ENCODE measurements at regions not wholly inside any gene's neighbourhood (a gene's known extent, or its start where the extent isn't known, plus 50 kb on each side); places are given as distances from the start of the nearest gene placed in this dataset.

DNA sequence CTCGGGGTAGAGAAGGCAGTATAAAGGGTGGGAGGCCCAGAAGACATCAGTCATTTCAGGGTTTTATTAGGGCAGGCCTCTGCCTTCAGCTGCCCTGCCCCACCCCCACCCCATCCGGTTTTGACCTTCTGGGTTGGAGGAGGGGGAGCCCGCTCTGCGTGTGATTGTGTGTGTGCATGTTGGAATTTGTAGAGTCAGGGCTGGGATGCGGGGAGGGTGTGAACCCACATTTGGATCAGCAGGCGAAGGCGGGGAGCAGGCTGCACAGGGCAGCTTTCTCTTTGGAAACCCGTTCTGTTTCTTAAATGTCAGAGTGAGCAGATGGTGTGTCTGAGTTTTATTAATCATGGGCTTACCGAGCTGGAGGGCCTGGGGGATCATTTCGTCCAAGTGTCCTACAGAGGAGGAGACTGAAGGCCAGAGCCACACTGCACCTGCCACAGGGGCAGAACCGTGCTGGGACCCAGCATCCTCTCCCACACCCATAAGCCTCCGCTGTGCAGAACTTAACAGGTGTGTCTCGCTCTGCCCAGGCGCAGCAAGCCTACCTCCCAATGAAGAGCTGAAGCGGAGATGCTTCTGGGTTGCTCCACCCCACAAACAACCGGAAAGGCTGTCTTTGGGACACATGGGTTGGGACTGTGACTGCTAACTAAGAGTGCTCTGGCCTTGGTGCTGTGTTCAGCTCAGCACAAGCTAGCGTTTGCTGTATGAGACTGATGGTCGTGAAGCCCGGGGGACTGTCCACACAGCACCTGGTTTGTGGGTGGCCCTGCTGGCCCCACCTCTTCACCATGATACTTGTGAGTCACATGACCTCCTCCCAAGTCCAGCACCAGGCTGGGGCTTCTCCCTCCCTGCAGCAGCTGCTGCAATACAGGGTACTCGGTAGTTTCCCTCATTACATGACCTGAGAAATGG is 70.9 kb upstream of the GSE1 start:
- DNase-seq (ENCODE audit: low read depth) = no peak

DNA sequence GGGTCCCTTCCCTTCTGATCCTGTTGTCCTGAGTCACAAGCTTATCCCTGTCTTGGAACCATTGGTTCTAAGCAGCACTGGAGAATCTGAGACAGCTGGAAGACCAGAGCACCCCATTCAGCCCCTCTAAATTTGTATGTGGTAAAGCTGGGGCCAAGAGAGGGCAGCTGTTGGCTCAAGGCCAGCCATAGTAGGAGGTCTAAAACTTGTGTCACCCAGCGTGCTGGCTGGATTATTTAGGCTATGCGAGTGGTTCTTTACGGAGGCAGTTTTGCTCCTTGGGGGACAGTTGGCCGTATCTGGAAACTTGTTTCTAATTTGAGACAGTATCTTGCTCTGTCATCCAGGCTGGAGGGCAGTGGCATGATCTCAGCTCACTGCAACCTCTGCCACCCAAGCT is 69.6 kb upstream of the GSE1 start:
- DNase-seq (ENCODE audit: low read depth) = no peak

DNA sequence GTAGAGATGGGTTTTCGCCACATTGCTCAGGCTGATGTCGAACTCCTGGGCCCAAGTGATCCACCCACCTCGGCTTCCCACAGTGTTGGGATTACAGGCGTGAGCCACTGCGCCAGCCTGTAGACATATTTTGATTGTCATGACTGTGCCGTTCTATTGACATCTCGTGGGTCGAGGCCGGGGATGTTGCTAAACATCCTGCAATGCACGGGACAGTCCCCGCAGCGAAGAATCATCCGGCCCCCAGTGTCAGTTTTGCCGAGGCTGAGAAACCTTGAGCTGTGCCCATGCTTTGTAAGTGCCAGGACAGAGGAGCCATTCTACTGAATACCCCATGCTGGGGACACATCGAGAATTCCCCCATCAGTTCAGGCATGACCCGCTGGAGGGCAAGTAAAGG is 69.1 kb upstream of the GSE1 start:
- no peak for DNase-seq (ENCODE audit: low read depth)

DNA sequence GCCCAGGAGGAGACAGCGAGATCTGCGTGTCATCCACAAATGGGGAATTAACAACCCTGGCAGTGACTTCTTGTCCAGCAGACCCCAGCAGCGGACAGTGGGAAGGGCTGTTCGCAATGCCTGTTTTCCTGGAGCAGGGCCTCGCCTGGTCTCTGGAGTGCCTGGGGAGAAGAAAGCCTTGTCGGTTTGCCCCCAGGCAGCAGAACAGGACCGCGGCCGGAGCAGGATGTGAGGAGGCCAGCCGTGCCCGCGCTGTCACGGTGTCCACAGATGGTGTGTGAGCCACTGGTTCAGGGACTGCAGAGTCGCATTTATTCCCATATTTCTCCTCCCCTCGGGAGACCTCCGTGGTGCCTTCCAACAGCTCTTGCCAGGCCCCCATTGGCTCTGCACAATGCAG is 68.5 kb upstream of the GSE1 start:
- no peak for DNase-seq (ENCODE audit: low read depth)

DNA sequence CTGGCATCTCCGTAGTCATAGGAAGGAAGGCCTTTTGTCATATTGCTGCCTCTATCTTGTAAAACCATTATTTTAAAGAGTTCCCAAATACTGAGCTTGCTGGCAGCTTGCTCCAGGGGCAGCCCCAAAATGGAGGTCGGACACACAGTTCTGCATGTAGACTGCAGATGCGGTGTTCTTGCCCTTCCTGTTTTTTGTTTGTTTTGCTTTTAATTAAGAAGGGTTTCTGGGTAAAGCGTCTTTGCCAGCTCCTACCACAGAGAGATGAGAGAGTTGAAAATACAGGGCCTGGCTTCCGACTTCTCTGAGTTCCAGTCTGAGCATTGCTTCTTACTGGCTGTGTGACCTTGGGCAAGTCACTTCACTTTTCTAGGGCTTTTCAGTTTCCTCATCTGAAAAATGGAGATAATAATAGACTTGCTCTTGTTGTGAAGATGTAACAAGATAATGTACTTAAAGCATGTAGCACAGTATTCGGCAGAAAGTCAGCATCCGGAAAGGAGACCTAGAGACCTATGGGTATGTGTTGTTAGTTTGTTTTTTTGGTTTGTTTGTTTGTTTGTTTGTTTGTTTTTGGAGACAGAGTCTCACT is 67.8 kb upstream of the GSE1 start:
- DNase-seq (ENCODE audit: low read depth) = no peak

DNA sequence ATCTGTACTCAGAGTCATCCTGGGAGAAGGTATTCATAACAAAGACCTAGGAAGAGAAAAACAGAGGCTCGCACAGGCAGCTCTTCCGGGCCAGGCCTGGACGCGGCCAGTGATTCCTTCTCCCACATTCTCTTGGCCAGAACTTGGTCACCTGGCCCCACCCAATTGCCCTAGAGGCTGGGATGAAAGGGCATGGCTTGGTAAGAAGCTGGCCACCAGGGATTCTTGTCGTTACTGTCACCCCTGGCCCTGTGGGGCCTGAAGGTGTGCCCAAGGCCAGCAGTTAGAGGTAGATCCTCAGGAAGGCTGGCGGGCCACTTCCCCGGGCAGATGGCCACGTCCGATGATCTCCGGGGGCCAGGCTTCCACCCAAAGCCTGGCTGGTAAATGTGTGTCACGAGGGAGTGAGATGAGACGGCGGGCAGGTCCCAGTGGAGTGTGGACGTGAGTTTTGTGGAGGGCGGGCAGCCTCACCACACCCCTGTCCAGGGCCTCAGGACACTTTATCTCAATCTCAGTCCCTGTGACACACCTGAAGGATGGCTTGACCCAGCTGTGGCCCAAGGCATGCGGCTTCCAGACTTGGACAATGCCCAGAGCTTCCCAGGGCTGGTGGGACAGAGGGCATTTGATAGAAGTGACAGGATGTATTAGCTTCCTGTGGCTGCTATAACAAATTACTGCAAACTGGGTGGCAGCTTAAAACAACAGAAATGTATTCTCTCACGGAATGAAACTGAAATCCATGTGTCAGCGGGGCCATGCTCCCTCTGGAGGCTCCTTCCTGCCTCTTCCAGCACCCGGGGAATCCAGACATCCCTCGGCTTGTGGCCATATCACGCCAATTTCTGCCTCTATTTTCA is 66.3 kb upstream of the GSE1 start:
- no peak for DNase-seq (ENCODE audit: low read depth)

DNA sequence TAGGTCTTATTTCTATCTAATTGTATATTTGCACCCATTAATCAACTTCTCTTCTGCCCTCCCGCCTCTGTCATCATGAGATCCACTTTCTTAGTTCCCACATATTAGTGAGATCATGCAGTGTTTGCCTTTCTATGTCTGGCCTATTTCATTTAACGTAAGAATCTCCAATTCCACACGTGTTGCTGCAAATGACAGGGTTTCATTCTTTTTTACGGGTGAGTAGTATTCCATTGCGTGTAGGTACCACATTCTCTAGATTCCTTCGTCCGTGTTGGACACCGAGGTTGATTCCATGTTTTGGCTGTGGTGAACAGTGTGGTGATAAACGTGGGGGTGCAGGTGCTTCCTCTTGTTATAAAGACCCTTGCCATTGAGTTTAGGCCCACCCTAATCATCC is 64.7 kb upstream of the GSE1 start:
- no peak for DNase-seq (ENCODE audit: low read depth)

DNA sequence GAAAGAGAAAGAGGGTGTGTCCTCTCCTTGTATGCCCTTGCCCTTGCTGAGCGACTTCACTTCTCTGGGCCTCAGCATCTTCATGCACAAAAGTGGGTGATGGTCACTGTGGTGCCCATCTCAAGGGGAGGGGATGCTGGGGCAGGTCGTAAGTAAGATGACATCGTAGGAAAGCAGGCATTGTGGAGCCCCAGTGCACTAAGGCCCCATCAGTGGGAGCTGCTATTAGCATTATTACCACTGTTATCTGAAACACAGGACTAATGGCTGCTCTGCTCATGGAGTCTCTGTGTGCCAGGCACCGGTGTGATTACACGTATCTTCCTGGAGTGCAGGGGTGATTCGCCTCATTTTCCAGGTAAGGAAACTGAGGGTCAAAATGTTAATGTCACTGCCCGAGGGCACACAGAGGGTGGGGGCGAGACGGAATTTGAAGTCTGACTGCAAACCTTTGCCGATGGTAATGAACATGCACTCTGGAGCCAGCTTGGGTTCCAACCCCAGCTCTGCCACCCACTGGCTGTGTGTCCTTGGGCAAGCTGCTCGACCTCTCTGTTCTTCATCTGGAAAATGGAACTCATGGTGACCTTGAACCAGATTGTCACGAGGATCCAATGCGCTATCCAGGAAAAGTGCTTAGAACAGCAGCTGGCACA is 63.2 kb upstream of the GSE1 start:
- DNase-seq (ENCODE audit: low read depth) = no peak

DNA sequence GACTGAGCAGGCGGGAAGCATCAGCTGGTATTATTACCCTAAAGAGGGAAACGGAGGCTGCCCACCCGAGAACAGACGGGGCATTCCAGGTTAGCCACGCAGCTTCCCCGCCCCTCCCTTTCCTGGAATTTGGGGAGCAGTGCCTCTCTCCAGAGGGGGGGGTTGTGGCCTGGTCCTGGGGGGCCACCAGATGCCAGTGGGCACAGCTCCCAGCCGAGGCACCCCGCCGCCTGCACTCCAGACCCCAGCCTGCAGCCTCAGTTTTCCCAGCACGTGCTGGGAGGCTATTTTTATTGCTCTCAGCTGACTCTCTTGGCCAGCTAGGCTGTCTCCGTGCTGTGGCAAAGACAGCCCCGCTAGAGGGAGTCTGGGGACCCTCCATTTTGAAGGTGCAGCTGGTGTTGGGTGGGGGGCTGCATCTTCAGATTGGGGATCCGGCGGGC is 62.7 kb upstream of the GSE1 start:
- no peak for DNase-seq (ENCODE audit: low read depth)

DNA sequence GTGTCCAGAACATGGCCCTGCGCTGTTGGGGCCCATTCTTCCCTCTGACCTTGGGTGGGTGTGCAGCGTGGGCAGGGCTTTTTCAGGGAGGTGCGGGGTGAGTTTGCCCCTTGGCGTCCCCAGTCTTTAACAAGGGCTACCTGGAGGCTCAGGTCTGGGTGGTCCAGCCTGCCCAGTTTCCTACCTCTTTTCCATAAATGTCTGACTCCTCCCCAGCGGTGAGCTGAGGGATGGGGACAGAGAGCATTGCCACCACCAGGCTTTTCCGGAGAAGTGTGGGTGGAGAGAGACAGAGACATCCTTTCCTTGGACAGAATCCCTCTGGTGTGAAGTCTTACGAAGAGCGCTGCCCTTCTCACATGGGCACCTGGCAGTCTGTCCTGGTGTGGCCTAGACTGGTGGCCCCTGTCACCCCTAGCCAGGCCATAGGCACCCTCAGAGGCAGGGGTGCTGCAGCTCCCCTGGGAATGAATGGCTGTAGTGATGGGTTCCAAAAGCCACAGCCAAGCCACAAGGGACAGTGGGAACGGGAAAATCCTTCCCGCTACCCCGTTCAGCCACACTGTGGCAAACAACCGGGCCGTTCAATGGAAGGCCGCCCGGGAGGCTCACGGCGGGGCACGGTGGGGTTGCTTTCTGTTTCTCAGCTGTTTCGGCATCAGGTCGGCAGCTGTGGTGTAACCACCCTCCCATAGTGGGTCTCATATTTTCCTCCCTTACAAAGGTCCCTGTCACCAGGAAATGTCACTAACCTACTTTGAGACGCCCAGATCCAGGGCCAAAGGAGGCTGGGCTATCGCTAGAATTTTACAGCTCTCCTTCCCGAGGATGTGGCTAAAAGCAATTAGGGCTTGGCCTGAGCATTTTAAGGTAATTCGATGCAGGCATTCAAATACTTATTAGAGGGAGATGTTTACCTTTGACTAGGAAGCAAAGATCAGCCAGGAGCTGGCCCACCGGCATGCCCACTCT is 61.9 kb upstream of the GSE1 start:
- DNase-seq (ENCODE audit: low read depth) = no peak

DNA sequence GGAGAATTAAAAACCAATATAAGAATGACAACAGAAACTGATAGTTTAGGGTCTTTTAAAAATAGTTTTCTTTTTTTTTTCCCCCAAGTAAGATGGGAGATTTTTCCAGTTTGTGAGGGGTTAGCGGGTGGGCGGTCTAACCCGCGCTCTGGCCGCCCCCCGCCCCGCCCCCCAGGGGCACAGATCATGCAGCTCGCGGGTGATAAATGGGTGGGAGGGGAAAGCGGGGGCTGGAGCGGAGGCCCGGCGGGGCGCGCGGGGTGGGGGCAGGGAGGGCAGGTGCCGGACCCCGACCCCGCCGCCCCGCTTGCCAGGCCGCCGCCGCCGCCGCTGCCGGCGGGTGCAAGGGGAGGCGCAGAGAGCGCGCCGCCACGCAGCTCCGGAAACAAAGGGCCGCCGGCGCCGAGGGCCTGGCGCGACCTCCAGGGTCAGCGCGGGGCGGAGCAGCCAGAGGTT is 60.1 kb upstream of the GSE1 start:
- no peak for DNase-seq (ENCODE audit: low read depth)

DNA sequence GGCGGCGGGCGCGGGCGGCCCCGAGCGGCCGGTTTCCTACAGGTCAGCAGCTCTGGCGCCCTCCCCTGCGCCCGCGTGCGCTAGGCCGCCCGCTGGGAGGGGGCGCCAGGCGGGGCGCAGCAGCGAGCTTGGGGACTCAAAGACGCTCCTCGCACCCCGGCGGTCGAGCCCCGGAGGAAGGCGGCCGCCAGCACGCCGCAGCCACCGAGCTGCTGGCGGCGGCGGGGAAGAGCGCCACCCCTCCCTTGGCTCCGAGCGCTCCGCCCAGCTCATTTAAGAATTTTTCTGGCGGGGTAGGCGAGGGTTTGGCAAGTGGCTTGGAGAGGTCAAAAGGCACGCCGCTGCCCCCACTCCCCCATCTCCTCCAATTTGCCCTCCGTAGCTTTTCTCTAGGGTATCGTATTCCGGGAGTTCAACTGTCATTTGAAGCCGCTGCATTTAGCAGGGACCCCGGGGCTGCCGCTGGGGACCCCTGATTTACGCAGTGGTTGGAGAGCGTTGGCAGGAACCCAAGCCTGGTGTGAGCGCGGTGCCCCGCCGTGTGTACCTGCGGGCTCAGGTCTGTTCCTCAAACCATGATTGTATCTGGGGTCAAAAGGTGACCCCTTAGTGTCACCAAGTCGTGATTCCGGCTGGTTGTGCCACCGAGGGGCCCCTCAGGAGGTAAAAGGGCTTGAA is 59.5 kb upstream of the GSE1 start:
- DNase-seq (ENCODE audit: low read depth) = no peak

DNA sequence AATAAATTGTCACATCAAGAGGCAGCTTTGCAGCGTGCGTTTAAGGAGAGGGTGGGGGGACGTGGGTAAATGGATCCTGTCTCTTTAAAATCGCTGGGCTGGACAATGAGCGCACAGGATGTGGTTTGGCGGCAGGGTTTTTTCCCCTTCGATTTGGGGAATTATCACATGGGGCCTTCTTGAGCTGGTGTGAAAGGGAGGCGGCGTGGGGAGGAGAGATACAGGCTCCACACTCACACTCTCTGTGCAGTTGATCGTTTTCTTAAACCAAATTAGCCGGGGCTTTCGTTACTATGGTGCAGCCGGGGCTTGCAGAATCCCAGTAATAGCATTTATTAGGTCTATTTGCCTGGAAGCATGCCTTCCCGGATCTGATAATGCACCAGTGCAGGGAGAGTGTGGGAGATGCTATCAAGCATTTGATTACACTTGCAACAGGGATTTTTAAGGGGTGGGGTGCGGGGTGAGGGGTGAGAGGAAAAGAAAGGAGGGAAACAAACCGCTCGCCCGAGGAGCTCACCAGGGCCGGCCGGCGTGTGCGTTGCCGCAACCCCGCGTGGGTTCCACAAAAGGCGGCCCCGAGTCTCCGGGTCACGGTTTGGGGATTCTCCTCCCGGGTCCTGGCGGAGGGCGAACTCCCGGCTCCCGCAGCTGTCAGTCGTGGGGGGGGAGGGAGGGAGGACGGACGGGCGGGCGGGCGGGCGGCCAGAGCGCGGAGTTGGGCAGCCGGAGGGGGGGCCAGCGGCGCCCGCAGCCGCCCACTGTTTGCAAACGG is 58.8 kb upstream of the GSE1 start:
- DNase-seq (ENCODE audit: low read depth) = peak; percentile 60

DNA sequence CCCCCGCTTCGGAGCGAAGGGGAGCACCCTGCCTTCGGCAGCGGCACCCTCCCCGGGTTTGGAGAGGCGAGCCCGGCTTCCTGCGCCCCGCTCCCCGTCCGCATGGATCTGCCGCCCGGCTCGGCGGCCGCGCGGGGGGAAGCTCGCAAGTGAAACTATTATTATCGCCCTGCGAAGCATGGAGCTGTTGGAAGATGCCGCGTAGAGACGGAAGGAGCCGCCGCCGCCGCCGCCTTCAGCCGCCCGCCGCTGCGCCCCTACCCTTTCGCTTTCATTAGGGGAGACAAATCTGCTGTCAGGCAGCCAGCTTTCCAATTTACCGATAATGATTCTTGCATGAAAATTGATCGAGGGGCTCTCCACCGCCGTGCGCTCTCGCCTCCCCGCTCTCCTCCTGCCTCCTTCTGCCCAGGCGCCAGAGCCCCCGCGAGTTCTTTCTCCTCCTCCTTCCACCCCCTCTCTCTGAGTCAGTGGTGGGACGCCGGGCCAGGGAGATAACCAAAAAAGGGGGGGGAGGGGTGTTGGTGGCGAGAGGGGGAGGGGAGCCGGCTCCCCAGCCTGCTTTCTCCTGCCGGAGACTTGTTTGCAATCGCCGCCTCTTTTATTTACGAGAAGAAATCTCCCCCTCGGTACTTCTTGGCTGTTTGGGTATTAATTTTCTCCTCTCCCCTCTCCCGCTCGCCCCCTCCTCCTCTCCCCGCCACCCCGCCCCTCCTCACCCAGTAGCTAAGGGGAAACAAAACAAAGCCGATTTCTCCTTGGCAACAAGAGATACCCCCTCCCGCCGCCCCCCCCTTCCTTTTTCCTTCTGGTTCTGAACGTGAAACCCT is 58.0 kb upstream of the GSE1 start:
- no peak for DNase-seq (ENCODE audit: low read depth)

DNA sequence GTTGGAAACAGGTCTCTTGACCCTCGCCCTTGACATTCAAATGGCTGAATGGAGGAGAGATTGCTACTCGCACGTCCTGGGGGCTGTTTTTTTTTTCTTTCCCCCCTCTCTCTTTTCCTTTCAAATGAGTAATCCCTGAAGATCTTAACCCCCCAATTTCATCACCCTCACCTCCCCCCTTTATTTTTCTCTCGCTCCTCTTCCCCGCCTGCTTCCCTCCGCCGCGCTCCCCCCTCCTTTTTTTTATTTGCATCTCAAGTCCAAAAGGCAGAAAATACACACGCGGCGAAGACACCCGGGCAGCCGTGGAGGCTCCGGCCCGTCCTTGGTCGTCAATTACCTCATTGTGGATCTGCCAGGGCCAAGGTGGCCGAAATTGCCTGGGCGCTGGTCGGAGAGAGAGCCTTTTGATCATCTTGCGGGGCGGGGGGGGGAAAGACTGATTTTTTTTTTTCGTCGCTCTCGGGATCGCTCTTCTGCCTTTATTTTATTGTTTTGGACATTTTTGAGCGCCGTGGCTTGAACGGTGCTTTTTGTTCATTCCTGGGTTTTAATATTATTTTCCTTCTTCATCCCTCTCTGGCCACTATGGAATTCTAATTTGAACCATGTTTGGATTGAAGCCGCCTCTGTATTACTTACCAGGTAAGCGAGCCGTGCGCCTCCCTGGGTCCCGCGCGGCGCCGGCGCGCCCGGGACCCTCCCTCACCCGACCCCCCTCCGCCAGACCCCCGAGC is 57.2 kb upstream of the GSE1 start:
- no peak for DNase-seq (ENCODE audit: low read depth)

DNA sequence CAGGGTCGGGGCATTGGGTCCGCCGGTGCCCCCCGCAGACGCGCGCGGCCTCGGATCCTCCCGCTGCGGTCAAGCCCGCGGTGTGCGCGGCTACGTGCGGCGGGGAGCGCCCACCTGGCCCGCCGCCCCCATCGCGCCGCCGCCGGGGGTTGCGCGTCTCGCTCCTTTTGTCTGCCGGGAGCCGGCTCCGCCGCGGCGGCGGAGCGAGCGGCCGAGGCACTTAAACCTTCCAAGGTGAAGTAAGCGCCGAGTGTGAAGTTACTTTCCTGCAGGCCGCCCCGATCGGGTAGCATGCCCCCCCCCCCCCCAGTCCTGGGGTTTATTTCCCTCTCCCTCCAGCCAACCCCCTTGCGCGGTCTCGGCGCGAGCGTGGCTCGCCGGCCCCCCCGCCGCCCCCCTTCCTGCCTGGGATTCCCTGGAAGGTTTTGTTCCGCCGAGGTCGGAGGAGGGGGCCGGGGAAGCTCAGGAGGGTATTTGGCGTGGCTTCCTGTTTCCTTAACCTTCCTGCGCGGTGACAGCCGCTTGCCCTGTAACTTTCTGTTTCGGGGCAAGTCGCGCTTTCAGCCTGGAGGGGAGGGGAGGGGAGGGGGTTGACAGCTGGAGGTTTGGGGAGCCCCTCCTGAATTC is 56.6 kb upstream of the GSE1 start:
- DNase-seq (ENCODE audit: low read depth) = no peak
